ENCODE measurements at regions not wholly inside any gene's neighbourhood (a gene's known extent, or its start where the extent isn't known, plus 50 kb on each side); places are given as distances from the start of the nearest gene placed in this dataset.

DNA sequence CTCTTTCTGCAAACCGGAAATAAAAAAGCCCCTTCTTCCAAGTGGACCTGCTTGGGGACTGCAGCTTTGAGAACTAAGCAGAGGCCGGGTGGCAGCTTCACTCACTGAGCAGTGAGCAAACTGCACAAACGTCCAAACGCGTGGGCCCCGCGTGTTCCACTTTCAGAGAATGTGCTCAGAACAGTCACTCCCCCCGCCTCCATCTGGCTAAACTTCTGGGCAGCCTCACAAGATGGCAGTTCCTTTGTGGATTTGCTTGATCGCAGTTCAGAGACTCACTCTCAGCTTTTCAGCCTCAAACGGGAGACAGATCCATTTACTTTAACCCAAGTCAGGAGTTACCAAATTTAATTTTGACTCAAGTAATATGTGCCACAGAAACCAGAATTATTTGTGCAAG lies 216.6 kb downstream of the TLE1 start:
- TF ChIP-seq, protein P1, sequence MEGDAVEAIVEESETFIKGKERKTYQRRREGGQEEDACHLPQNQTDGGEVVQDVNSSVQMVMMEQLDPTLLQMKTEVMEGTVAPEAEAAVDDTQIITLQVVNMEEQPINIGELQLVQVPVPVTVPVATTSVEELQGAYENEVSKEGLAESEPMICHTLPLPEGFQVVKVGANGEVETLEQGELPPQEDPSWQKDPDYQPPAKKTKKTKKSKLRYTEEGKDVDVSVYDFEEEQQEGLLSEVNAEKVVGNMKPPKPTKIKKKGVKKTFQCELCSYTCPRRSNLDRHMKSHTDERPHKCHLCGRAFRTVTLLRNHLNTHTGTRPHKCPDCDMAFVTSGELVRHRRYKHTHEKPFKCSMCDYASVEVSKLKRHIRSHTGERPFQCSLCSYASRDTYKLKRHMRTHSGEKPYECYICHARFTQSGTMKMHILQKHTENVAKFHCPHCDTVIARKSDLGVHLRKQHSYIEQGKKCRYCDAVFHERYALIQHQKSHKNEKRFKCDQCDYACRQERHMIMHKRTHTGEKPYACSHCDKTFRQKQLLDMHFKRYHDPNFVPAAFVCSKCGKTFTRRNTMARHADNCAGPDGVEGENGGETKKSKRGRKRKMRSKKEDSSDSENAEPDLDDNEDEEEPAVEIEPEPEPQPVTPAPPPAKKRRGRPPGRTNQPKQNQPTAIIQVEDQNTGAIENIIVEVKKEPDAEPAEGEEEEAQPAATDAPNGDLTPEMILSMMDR (IDR thresholded peaks at IDR 0.05) = no peak
- TF ChIP-seq POLR2AphosphoS5 (IDR thresholded peaks at IDR 0.05) = no peak
